GM12878 (cell line): ENCODE measurements at regions not wholly inside any gene's neighbourhood (a gene's known extent, or its start where the extent isn't known, plus 50 kb on each side); places are given as distances from the start of the nearest gene placed in this dataset.

Source experiments
- ATAC-seq: fragments of 200-7000 bp; cut with Tn5 transposase; 3 replicates; pipeline ENCODE4 v1.9.1; 2020; ENCODE audit warnings: mild to moderate bottlenecking, moderate library complexity
- BruUV-seq: library from RNA; stranded (reverse); fragments of 400-500 nt; replicated peaks from 2 replicates; lab custom pipeline; 2021; lab: Mats Ljungman, UMichigan
- CTCF ChIA-PET: fragments of 300-600 bp; sonication (Branson Sonifier 250); formaldehyde crosslinking; extraction: SDS; loops from one replicate; lab custom pipeline; 2021; ENCODE audit warnings: inconsistent platforms; lab: Yijun Ruan, JAX
- POLR2A ChIA-PET: fragments of 350-600 bp; formaldehyde crosslinking; extraction: SDS; loops from one replicate; lab custom pipeline; 2021; ENCODE audit warnings: inconsistent platforms; lab: Charles Lee
- RAD21 ChIA-PET: fragments of 300-600 bp; sonication (Branson Sonifier 250); formaldehyde crosslinking; loops from one replicate; lab custom pipeline; 2023; ENCODE audit warnings: antibody characterized with exemption; ENCODE audit not compliant: unreplicated experiment; lab: Charles Lee
- SMC1A ChIA-PET: fragments of 300-600 bp; sonication (Branson Sonifier 250); formaldehyde crosslinking; loops from one replicate; lab custom pipeline; 2023; ENCODE audit not compliant: unreplicated experiment, uncharacterized antibody; lab: Charles Lee
- DNase-seq: peaks from one replicate; pipeline ENCODE4 v3.0.0-alpha.2; 2011; ENCODE audit warnings: low read depth, low spot score
- FAIRE-seq: peaks from 3 replicates; lab custom pipeline; 2011; peaks lifted over from hg19 to GRCh38; lab: Jason Lieb, UNC
- H2AFZ ChIP-seq: 2 replicates; pipeline ENCODE4 v1.6.0; 2011; ENCODE audit warnings: low read depth, low read length, control low read depth; ENCODE audit not compliant: control insufficient read depth
- H3K27ac ChIP-seq: 2 replicates; pipeline ENCODE4 v1.5.1; 2011; ENCODE audit warnings: control low read depth; ENCODE audit not compliant: control insufficient read depth, insufficient read depth
- H3K27me3 ChIP-seq, 2 experiments: replicated peaks in 1 of 2; 2 replicates each; pipeline versions ENCODE4 v1.6.0 to v1.6.1; 2011; ENCODE audit warnings: low read length in 1 of 2; ENCODE audit not compliant: control insufficient read depth in 2 of 2, insufficient read depth in 2 of 2
- H3K36me3 ChIP-seq, 2 experiments: 2 replicates each; pipeline ENCODE4 v1.5.1; 2011; ENCODE audit warnings: low read length in 1 of 2; ENCODE audit not compliant: control insufficient read depth in 2 of 2, insufficient read depth in 2 of 2
- H3K4me1 ChIP-seq: 2 replicates; pipeline ENCODE4 v1.6.1; 2011; ENCODE audit warnings: mild to moderate bottlenecking, low read length, moderate library complexity, mixed read lengths; ENCODE audit not compliant: control insufficient read depth, insufficient read depth
- H3K4me2 ChIP-seq: 2 replicates; pipeline ENCODE4 v1.6.0; 2011; ENCODE audit warnings: control low read depth; ENCODE audit not compliant: control insufficient read depth, insufficient read depth
- H3K4me3 ChIP-seq: fragments of 200-600 bp; sonication (generic); 2 replicates; pipeline ENCODE4 v1.5.1; 2016
- H3K79me2 ChIP-seq: 2 replicates; pipeline ENCODE4 v1.6.0; 2011; ENCODE audit warnings: low read length; ENCODE audit not compliant: control insufficient read depth, insufficient read depth
- H3K9ac ChIP-seq: 2 replicates; pipeline ENCODE4 v1.8.0; 2011; ENCODE audit warnings: low read length, control low read depth, mixed read lengths; ENCODE audit not compliant: control insufficient read depth, insufficient read depth
- H3K9me3 ChIP-seq: replicated peaks from 3 replicates; pipeline ENCODE4 v1.5.1; 2011; ENCODE audit warnings: mild to moderate bottlenecking, low read length; ENCODE audit not compliant: control insufficient read depth, insufficient read depth
- H4K20me1 ChIP-seq: 2 replicates; pipeline ENCODE4 v1.6.0; 2011; ENCODE audit not compliant: control insufficient read depth, insufficient read depth
- MEF2A ChIP-seq: IDR thresholded peaks from 2 replicates; pipeline ENCODE4 v1.6.1; 2011; ENCODE audit warnings: low read depth, mild to moderate bottlenecking, low read length, moderate library complexity; ENCODE audit not compliant: insufficient read depth
- NBN ChIP-seq: fragments of 450-650 bp; IDR thresholded peaks from 2 replicates; pipeline ENCODE4 v1.6.1; 2016
- PAX8 ChIP-seq: fragments of 450-650 bp; IDR thresholded peaks from 2 replicates; pipeline ENCODE4 v1.6.1; 2017; ENCODE audit warnings: mild to moderate bottlenecking, moderate library complexity
- SMC3 ChIP-seq: IDR thresholded peaks from 2 replicates; pipeline ENCODE4 v1.6.1; 2011; ENCODE audit warnings: low read length, improper control_type of control experiment, borderline replicate concordance
- SREBF2 ChIP-seq: IDR thresholded peaks from 2 replicates; pipeline ENCODE4 v1.6.1; 2012; ENCODE audit warnings: mild to moderate bottlenecking, low read length
- ZNF217 ChIP-seq: fragments of 450-650 bp; IDR thresholded peaks from 2 replicates; pipeline ENCODE4 v1.6.1; 2017; ENCODE audit warnings: antibody characterized with exemption, mild to moderate bottlenecking
- ZNF24 ChIP-seq: fragments of 450-650 bp; IDR thresholded peaks from 2 replicates; pipeline ENCODE4 v1.6.1; 2017; ENCODE audit warnings: antibody characterized with exemption, mild to moderate bottlenecking
- ZZZ3 ChIP-seq: IDR thresholded peaks from 2 replicates; pipeline ENCODE4 v1.6.1; 2011; ENCODE audit warnings: low read depth; ENCODE audit not compliant: control insufficient read depth, insufficient read length
- WGBS: methylation state at CpG from one replicate; pipeline ENCODE4 v1.1.6; 2016; ENCODE audit warnings: low lambda C conversion rate; ENCODE audit not compliant: insufficient replicate concordance, insufficient coverage; ENCODE audit errors: missing lambda C conversion rate; 5-methylcytosine and 5-hydroxymethylcytosine counted together
- in situ Hi-C: fragments of 300-500 bp; cut with MboI; formaldehyde crosslinking; loops from 9 replicates; pipeline ENCODE4 v1.14.3; 2018; ENCODE audit warnings: mixed read lengths
- intact Hi-C: fragments of 100-400 bp; cut with micrococcal nuclease; formaldehyde crosslinking; loops from one replicate; pipeline ENCODE4 v1.14.2; 2022; ENCODE audit not compliant: unreplicated experiment
- TF ChIP-seq, protein P1 (sequence below): IDR thresholded peaks from 2 replicates; pipeline ENCODE4 v1.6.1; 2012; ENCODE audit warnings: low read depth, low read length, improper control_type of control experiment

DNA sequence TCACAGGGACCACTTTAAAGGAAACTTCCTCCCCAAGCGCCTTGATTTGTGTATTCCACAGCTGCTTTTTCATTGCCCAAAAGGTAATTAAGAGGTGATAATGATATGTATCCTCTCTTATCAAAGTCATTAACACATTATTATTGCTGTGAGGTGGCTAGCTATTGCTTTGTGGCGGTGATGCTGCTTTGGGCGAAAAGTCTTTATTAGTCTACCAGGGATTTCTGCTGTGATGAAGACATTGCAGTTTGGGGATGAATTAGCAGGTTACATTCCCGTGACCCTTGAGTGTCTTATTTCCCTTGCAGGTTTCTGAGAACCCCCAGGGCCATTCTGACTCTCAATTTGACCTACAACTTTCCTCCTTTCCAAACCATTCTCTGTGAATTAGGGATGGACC lies 143.4 kb upstream of the SOX4 start:
- DNase-seq, result no peak
- no peaks in the 10 kb centered on the region for H3K36me3 ChIP-seq
- in situ Hi-C loops, result no loop called here
- TF ChIP-seq NBN (no peak), PAX8 (no peak), ZZZ3 (no peak), ZNF24 (no peak), ZNF217 (no peak), SREBF2 (no peak), SMC3 (no peak)
- TF ChIP-seq, protein P1, sequence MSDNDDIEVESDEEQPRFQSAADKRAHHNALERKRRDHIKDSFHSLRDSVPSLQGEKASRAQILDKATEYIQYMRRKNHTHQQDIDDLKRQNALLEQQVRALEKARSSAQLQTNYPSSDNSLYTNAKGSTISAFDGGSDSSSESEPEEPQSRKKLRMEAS, result no peak
- TF ChIP-seq, all 136 proteins: peak for 0
- Histone ChIP-seq H4K20me1 (no peaks in the 10 kb centered on the region), H3K9ac (no peak overlapping the region), H3K9me3 (no peaks in the 10 kb centered on the region), H3K79me2 (no peaks in the 10 kb centered on the region), H3K27ac (no peak overlapping the region), H3K4me1 (no peaks in the 10 kb centered on the region), H3K4me3 (no peak overlapping the region), H3K27me3 (no peaks in the 10 kb centered on the region), H3K4me2 (no peak overlapping the region), H2AFZ (no peak overlapping the region)
- ChIA-PET POLR2A (no interaction called here), SMC1A (interaction anchor here (0.7 to 2.4 kb wide), 3 partner anchors 9 to 197 kb away, joined by 3 to 7 read pairs (median 3); no protein-coding TSS in a partner anchor), RAD21 (interaction anchor here (1.8 kb wide), 1 partner anchor 11 kb away, joined by 5 read pairs; no protein-coding TSS in a partner anchor), CTCF (interaction anchor here (0.5 to 0.6 kb wide), 2 partner anchors 82 to 197 kb away, joined by 3 read pairs; no protein-coding TSS in a partner anchor)
- intact Hi-C loops, result no loop called here
- FAIRE-seq, result no peak
- BruUV-seq, result no TSS peak
- ATAC-seq, result no peak
- 53% methylated on average over 4 of the region's 4 CpGs for WGBS

- intact Hi-C loops, result no loop called here
- Histone ChIP-seq H3K79me2 (no peaks in the 10 kb centered on the region), H3K9ac (no peak overlapping the region), H3K27ac (no peak overlapping the region), H3K9me3 (no peaks in the 10 kb centered on the region), H3K36me3 (no peaks in the 10 kb centered on the region), H3K4me3 (no peak overlapping the region), H2AFZ (no peak overlapping the region), H3K4me1 (no peaks in the 10 kb centered on the region), H3K27me3 (no peaks in the 10 kb centered on the region), H3K4me2 (no peak overlapping the region), H4K20me1 (no peaks in the 10 kb centered on the region)
- CTCF ChIA-PET, result interaction anchor here (0.5 to 0.8 kb wide), 3 partner anchors 83 to 197 kb away, joined by 3 read pairs; no protein-coding TSS in a partner anchor
- in situ Hi-C loops, result no loop called here
- no peak for FAIRE-seq
- no peak for TF ChIP-seq MEF2A
- no TSS peak for BruUV-seq
- 42% methylated on average over 3 of the region's 3 CpGs for WGBS
- ATAC-seq, result no peak
- no peak for DNase-seq
- RAD21 ChIA-PET, result interaction anchor here (1.8 kb wide), 1 partner anchor 11 kb away, joined by 5 read pairs; no protein-coding TSS in a partner anchor
- POLR2A ChIA-PET, result no interaction called here
- SMC1A ChIA-PET, result interaction anchor here (0.6 to 2.4 kb wide), 6 partner anchors 10 to 197 kb away, joined by 3 to 7 read pairs (median 3); no protein-coding TSS in a partner anchor
These were observed 142.9 kb upstream of the SOX4 start for GRCh38 chr6:21450628-21451027.
